HCT116 (cell line): ENCODE measurements at regions not wholly inside any gene's neighbourhood (a gene's known extent, or its start where the extent isn't known, plus 50 kb on each side); places are given as distances from the start of the nearest gene placed in this dataset.

Experiments used
- ATAC-seq: fragments of 200-7000 bp; cut with Tn5 transposase; 2 replicates; pipeline ENCODE4 v1.9.1; 2020; ENCODE audit warnings: mild to moderate bottlenecking, moderate library complexity
- BruUV-seq: library from RNA; stranded (reverse); fragments of 400-500 nt; replicated peaks from 2 replicates; lab custom pipeline; 2021; lab: Mats Ljungman, UMichigan
- CTCF ChIA-PET: fragments of 300-600 bp; sonication (Branson Sonifier 250); formaldehyde crosslinking; loops from one replicate; lab custom pipeline; 2021; ENCODE audit warnings: antibody characterized with exemption; lab: Charles Lee
- POLR2A ChIA-PET: fragments of 300-600, 350-600 bp; sonication (Branson Sonifier 250); formaldehyde crosslinking; loops from one replicate; lab custom pipeline; 2021; ENCODE audit warnings: antibody characterized with exemption; lab: Charles Lee
- RAD21 ChIA-PET, 2 experiments: fragments of 300-600 bp; sonication (Branson Sonifier 250); formaldehyde crosslinking; loops; one replicate each; lab custom pipeline; 2023; ENCODE audit warnings: low total read pairs in 2 of 2; ENCODE audit not compliant: uncharacterized antibody in 2 of 2, unreplicated experiment in 2 of 2, low non-redundant PET in 1 of 2; lab: Charles Lee
- DNase-seq: peaks from one replicate; pipeline ENCODE4 v3.0.0-alpha.2; 2010; ENCODE audit warnings: low read depth, low spot score
- H2AFZ ChIP-seq: fragments of 200-600 bp; shearing (Covaris generic), sonication (generic); 2 replicates; pipeline ENCODE4 v1.6.1; 2017; ENCODE audit warnings: low read depth, mixed run types, mixed read lengths, antibody characterized with exemption, low read length; ENCODE audit not compliant: poor library complexity, severe bottlenecking
- H3K27ac ChIP-seq: 2 replicates; pipeline ENCODE4 v1.5.1; 2012; ENCODE audit warnings: low read depth, low read length
- H3K27me3 ChIP-seq: fragments of 200-600 bp; sonication (generic); 2 replicates; pipeline ENCODE4 v1.6.1; 2016; ENCODE audit warnings: mixed run types, low read length, mixed read lengths; ENCODE audit not compliant: insufficient read depth
- H3K36me3 ChIP-seq, 2 experiments: fragments of 200-500 bp in 1 of 2; fragments of 200-600 bp in 1 of 2; sonication (Bioruptor generic) in 1 of 2; sonication (generic) in 1 of 2; 2 replicates each; pipeline versions ENCODE4 v1.5.1 to v1.6.1; 2014 to 2016; ENCODE audit warnings: low read length in 2 of 2, inconsistent platforms in 1 of 2, mixed read lengths in 1 of 2, mixed run types in 1 of 2; ENCODE audit not compliant: insufficient read depth in 2 of 2, control insufficient read depth in 1 of 2
- H3K4me1 ChIP-seq, 2 experiments: fragments of 200-600 bp in 1 of 2; sonication (generic) in 1 of 2; 2 replicates each; pipeline versions ENCODE4 v1.5.1 to v1.6.1; 2012 to 2017; ENCODE audit warnings: low read length in 2 of 2, inconsistent platforms in 1 of 2, mild to moderate bottlenecking in 1 of 2, mixed read lengths in 1 of 2, mixed run types in 1 of 2, moderate library complexity in 1 of 2; ENCODE audit not compliant: insufficient read depth in 2 of 2, control insufficient read depth in 1 of 2
- H3K4me2 ChIP-seq: fragments of 200-600 bp; sonication (generic); 2 replicates; pipeline ENCODE4 v1.6.1; 2017; ENCODE audit warnings: mixed run types, low read length, mixed read lengths
- H3K4me3 ChIP-seq, 2 experiments: fragments of 200-600 bp in 1 of 2; sonication (generic) in 1 of 2; replicated peaks in 1 of 2; 2 replicates each; pipeline ENCODE4 v1.5.1; 2011 to 2016; ENCODE audit warnings: low read length in 2 of 2, control low read depth in 1 of 2, low read depth in 1 of 2, mild to moderate bottlenecking in 1 of 2, mixed read lengths in 1 of 2, mixed run types in 1 of 2
- H3K79me2 ChIP-seq: fragments of 200-600 bp; sonication (generic); 2 replicates; pipeline ENCODE4 v1.6.1; 2017; ENCODE audit warnings: mild to moderate bottlenecking, mixed run types, low read length, moderate library complexity, mixed read lengths; ENCODE audit not compliant: insufficient read depth
- H3K9ac ChIP-seq: fragments of 200-600 bp; sonication (generic); 2 replicates; pipeline ENCODE4 v1.6.1; 2016; ENCODE audit warnings: low read length, mixed read lengths
- H3K9me2 ChIP-seq: fragments of 200-600 bp; sonication (generic), shearing (Covaris generic); 2 replicates; pipeline ENCODE4 v1.6.1; 2017; ENCODE audit warnings: mixed run types, mild to moderate bottlenecking, moderate library complexity; ENCODE audit not compliant: insufficient read depth
- H3K9me3 ChIP-seq, 2 experiments: fragments of 200-500 bp in 1 of 2; fragments of 200-600 bp in 1 of 2; sonication (Bioruptor generic) in 1 of 2; sonication (generic) in 1 of 2; 2 replicates each; pipeline ENCODE4 v1.6.1; 2014 to 2017; ENCODE audit warnings: low read length in 2 of 2, mixed read lengths in 2 of 2, inconsistent platforms in 1 of 2, low read depth in 1 of 2, mild to moderate bottlenecking in 1 of 2, mixed run types in 1 of 2, moderate library complexity in 1 of 2; ENCODE audit not compliant: control insufficient read depth in 1 of 2, insufficient read depth in 1 of 2
- H4K20me1 ChIP-seq: fragments of 200-600 bp; sonication (generic), shearing (Covaris generic); 2 replicates; pipeline ENCODE4 v1.6.1; 2017; ENCODE audit warnings: mixed run types, mild to moderate bottlenecking, moderate library complexity; ENCODE audit not compliant: insufficient read depth
- CBX3 ChIP-seq: IDR thresholded peaks from 2 replicates; pipeline ENCODE4 v1.6.1; 2012; ENCODE audit warnings: low read depth
- CEBPB ChIP-seq: IDR thresholded peaks from 2 replicates; pipeline ENCODE4 v1.6.1; 2012; ENCODE audit warnings: low read depth
- CTCF ChIP-seq, 3 experiments: fragments of 200-600 bp in 1 of 3; sonication (generic) in 1 of 3; IDR thresholded peaks in 2 of 3; conservative IDR thresholded peaks in 1 of 3; 2 replicates each; pipeline ENCODE4 v1.5.1; 2012 to 2017; ENCODE audit warnings: low read depth in 2 of 3, low read length in 2 of 3, antibody characterized with exemption in 1 of 3, borderline replicate concordance in 1 of 3, control low read depth in 1 of 3, mild to moderate bottlenecking in 1 of 3, mixed read lengths in 1 of 3, mixed run types in 1 of 3, moderate library complexity in 1 of 3; ENCODE audit not compliant: insufficient read depth in 1 of 3
- EGR1 ChIP-seq: IDR thresholded peaks from 2 replicates; pipeline ENCODE4 v1.6.1; 2012; ENCODE audit warnings: low read depth
- FOSL1 ChIP-seq: IDR thresholded peaks from 2 replicates; pipeline ENCODE4 v1.6.1; 2012; ENCODE audit warnings: low read depth
- JUND ChIP-seq: IDR thresholded peaks from 2 replicates; pipeline ENCODE4 v1.6.1; 2012
- MAX ChIP-seq: IDR thresholded peaks from 2 replicates; pipeline ENCODE4 v1.6.1; 2012
- POLR2AphosphoS5 ChIP-seq: IDR thresholded peaks from 2 replicates; pipeline ENCODE4 v1.6.1; 2011; ENCODE audit warnings: mild to moderate bottlenecking, low read depth, low read length, moderate library complexity
- RAD21 ChIP-seq: IDR thresholded peaks from 2 replicates; pipeline ENCODE4 v1.6.1; 2012; ENCODE audit warnings: low read depth, mild to moderate bottlenecking
- SIN3A ChIP-seq: IDR thresholded peaks from 2 replicates; pipeline ENCODE4 v1.6.1; 2012; ENCODE audit warnings: low read depth
- TCF7L2 ChIP-seq: IDR thresholded peaks from 2 replicates; pipeline ENCODE4 v1.7.0; 2011; ENCODE audit warnings: borderline replicate concordance, inconsistent platforms; ENCODE audit not compliant: insufficient read depth, insufficient read length; ENCODE audit errors: extremely low read depth
- intact Hi-C: fragments of 100-400 bp; cut with micrococcal nuclease; formaldehyde crosslinking; loops from 2 replicates; pipeline ENCODE4 v1.10.0; 2022

- BruUV-seq, result no TSS peak
- ChIA-PET CTCF (no interaction called here), RAD21 (no interaction called here), POLR2A (no interaction called here)
- ATAC-seq (no peak), DNase-seq (no peak)
- Histone ChIP-seq H2AFZ (no peak overlapping the region), H3K27ac (no peak overlapping the region), H3K4me1 (peaks cover 0 to 13% of the 10 kb centered on the region in 2 experiments; a peak in 2 of 4 replicates), H3K4me3 (no peak overlapping the region), H3K9me2 (no peaks in the 10 kb centered on the region), H3K9me3 (no peaks in the 10 kb centered on the region), H3K27me3 (no peaks in the 10 kb centered on the region), H3K36me3 (no peaks in the 10 kb centered on the region), H3K9ac (no peak overlapping the region), H3K79me2 (no peaks in the 10 kb centered on the region), H3K4me2 (no peak overlapping the region), H4K20me1 (no peaks in the 10 kb centered on the region)
- intact Hi-C loops, result no loop called here
- no peak for TF ChIP-seq EGR1
- no peak for TF ChIP-seq CTCF (IDR thresholded peaks at IDR 0.05 in 2 of 3, conservative IDR thresholded peaks at IDR 0.05 in 1 of 3; ENCODE audit: borderline replicate concordance in 1 of 3, insufficient read depth in 1 of 3, low read depth in 2 of 3, low read length in 2 of 3)
- no peak for TF ChIP-seq SIN3A
- TF ChIP-seq MAX, result no peak
- no peak for TF ChIP-seq TCF7L2
Measured at GRCh38 chr6:4295783-4296155, 160.4 kb upstream of the ECI2 start.

GRCh38 chr6:4295058-4295782 lies 159.8 kb upstream of the ECI2 start:
- H4K20me1 ChIP-seq, result no peaks in the 10 kb centered on the region
- H3K9me3 ChIP-seq, result no peaks in the 10 kb centered on the region
- RAD21 ChIA-PET, result no interaction called here
- BruUV-seq, result no TSS peak
- no peaks in the 10 kb centered on the region for H3K36me3 ChIP-seq
- H3K4me1 ChIP-seq, result peaks cover 0 to 13% of the 10 kb centered on the region in 2 experiments; a peak in 2 of 4 replicates
- no peak overlapping the region for H3K27ac ChIP-seq
- POLR2A ChIA-PET, result no interaction called here
- no peak overlapping the region for H3K9ac ChIP-seq
- no peaks in the 10 kb centered on the region for H3K9me2 ChIP-seq
- intact Hi-C loops, result no loop called here
- CTCF ChIA-PET, result no interaction called here
- no peaks in the 10 kb centered on the region for H3K27me3 ChIP-seq
- DNase-seq (no peak), ATAC-seq (no peak)
- H2AFZ ChIP-seq, result no peak overlapping the region
- no peak for TF ChIP-seq POLR2AphosphoS5
- TF ChIP-seq FOSL1, result no peak
- TF ChIP-seq CEBPB, result no peak
- TF ChIP-seq CBX3, result no peak
- no peak for TF ChIP-seq JUND
- no peak for TF ChIP-seq RAD21
- no peak overlapping the region for H3K4me3 ChIP-seq
- H3K4me2 ChIP-seq, result no peak overlapping the region
- H3K79me2 ChIP-seq, result no peaks in the 10 kb centered on the region
